ENCODE measurements at regions not wholly inside any gene's neighbourhood (a gene's known extent, or its start where the extent isn't known, plus 50 kb on each side); places are given as distances from the start of the nearest gene placed in this dataset.
"Not testable (repeated sequence)": the region's sequence is repeated elsewhere in the genome, so short reads cannot be mapped to it uniquely, and the experiment has no call there.

DNA sequence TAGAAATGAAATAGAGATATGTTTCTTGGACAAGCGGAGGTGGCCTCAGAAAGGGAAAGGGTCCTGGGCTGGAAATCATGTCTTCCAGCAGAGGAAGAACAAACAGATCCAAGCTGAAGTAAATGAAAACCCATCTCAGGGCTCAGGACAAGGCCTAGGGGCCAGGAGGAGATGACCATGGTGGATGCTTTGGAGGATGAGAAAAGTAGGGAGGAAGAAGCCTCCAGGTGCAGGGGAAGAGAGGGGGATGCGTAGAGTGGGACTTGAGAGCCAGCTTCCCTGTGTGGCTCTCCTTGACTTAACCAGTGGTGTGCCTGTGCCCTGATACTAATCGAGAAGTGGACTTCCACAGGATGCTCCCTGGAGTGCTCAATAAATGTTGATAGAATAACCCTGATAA lies 203.2 kb downstream of the FAM43A start:
- no peak for ATAC-seq (ENCODE audit: insufficient number of reproducible peaks, low FRiP score, low read depth)
- Histone ChIP-seq H3K27ac (no peak overlapping the region), H3K9me3 (peaks cover 7% of the 10 kb centered on the region), H3K36me3 (no peaks in the 10 kb centered on the region), H3K4me1 (ENCODE audit: control insufficient read depth in 1 of 2, low read depth in 2 of 2) (no peaks in the 10 kb centered on the region), H3K27me3 (replicated peaks; ENCODE audit: insufficient read depth) (no peaks in the 10 kb centered on the region), H3K4me3 (no peak overlapping the region)
- DNase-seq (ENCODE audit: low spot score): no peak
- TF ChIP-seq, protein P1, sequence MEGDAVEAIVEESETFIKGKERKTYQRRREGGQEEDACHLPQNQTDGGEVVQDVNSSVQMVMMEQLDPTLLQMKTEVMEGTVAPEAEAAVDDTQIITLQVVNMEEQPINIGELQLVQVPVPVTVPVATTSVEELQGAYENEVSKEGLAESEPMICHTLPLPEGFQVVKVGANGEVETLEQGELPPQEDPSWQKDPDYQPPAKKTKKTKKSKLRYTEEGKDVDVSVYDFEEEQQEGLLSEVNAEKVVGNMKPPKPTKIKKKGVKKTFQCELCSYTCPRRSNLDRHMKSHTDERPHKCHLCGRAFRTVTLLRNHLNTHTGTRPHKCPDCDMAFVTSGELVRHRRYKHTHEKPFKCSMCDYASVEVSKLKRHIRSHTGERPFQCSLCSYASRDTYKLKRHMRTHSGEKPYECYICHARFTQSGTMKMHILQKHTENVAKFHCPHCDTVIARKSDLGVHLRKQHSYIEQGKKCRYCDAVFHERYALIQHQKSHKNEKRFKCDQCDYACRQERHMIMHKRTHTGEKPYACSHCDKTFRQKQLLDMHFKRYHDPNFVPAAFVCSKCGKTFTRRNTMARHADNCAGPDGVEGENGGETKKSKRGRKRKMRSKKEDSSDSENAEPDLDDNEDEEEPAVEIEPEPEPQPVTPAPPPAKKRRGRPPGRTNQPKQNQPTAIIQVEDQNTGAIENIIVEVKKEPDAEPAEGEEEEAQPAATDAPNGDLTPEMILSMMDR (IDR thresholded peaks at IDR 0.05): no peak

DNA sequence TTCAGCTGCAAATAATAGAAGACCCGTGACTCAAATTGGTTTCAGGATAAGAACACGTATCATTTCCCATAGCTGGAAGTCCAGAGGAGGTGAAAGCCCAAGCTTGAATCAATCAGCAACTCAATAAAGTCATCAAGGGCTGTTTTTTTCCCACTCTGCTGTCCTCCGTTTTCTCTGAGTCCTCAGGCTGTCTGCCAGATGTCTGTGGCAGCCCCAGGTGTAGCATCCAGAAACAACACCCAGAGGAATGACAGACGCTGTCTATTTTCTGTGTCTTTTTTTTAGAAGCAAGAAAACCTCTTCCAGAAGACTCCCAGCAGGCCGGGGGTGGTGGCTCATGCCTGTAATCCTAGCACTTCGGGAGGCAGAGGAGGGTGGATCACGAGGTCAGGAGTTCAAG lies 204.4 kb downstream of the FAM43A start:
- Histone ChIP-seq H3K4me1 (ENCODE audit: control insufficient read depth in 1 of 2, low read depth in 2 of 2) (no peaks in the 10 kb centered on the region), H3K27ac (no peak overlapping the region), H3K36me3 (no peaks in the 10 kb centered on the region), H3K9me3 (no peaks in the 10 kb centered on the region), H3K4me3 (no peak overlapping the region), H3K27me3 (replicated peaks; ENCODE audit: insufficient read depth) (no peaks in the 10 kb centered on the region)
- DNase-seq (ENCODE audit: low spot score) (no peak), ATAC-seq (ENCODE audit: insufficient number of reproducible peaks, low FRiP score, low read depth) (no peak)
- TF ChIP-seq, protein P1 (IDR thresholded peaks at IDR 0.05): no peak

DNA sequence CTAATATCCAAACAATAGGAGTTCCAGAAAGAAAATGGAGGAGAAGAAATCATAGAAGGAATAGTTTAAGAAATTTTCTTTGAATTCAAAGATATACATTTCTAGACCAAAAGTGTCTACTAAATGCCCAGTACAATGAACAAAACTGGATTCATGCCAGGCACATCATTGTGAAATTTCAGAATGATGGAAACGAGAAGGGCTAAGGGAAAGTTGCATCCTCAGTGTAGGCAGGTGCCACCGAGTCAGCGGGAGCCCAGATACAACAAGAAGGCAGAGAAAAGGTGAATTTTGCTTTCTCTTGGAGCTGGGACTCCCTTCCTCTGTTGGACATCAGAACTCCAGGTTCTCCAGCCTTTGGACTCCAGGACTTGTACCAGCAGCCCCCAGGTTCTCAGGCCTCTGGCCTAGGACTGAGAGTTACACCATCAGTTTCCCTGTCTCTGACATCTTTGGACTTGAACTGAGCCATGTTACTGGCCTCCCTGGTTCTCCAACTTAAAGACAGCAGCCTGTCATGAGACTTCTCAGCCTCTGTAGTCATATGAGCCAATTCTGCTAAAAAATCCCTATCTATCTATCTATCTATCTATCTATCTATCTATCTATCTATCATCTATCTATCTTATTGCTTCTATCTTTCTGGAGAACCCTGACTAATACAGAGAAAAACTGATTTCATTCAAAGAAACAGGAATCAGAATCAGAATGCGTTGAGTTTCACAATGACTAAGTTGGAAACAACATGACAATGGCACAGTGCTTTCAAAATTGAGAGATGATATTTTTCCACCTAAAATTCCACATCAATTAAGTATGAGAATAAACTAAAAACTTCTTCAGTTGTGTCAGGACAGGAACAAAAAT lies 207.7 kb downstream of the FAM43A start:
- Histone ChIP-seq H3K27ac (no peak overlapping the region), H3K4me1 (ENCODE audit: control insufficient read depth in 1 of 2, low read depth in 2 of 2) (no peaks in the 10 kb centered on the region), H3K9me3 (no peaks in the 10 kb centered on the region), H3K27me3 (replicated peaks; ENCODE audit: insufficient read depth) (no peaks in the 10 kb centered on the region), H3K4me3 (no peak overlapping the region), H3K36me3 (no peaks in the 10 kb centered on the region)
- ATAC-seq (ENCODE audit: insufficient number of reproducible peaks, low FRiP score, low read depth) (no peak), DNase-seq (ENCODE audit: low spot score) (no peak)
- TF ChIP-seq, protein P1 (IDR thresholded peaks at IDR 0.05): no peak

DNA sequence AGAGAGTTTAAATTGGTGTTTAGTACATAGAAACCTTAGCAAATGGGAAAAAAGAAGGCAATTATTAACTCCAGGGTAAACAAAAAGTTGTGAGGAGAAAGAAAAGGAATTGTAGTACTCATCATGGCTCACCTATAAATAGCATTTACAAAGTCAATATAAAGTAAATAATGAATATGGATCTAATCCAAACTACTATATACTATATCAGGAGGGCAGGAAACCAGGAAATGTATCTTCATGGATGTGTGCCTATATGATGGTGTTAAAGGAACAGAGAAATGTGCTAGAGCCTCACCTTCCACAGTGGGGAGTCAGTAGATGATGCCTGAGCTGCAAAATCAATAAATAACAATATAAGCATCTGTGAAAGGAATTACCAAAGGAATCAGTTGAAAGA lies 208.9 kb downstream of the FAM43A start:
- ATAC-seq (ENCODE audit: insufficient number of reproducible peaks, low FRiP score, low read depth) (no peak), DNase-seq (ENCODE audit: low spot score) (no peak)
- no peaks in the 10 kb centered on the region for H3K9me3 ChIP-seq
- no peaks in the 10 kb centered on the region for H3K4me1 ChIP-seq (ENCODE audit: control insufficient read depth in 1 of 2, low read depth in 2 of 2)
- TF ChIP-seq, protein P1 (IDR thresholded peaks at IDR 0.05): no peak
- no peaks in the 10 kb centered on the region for H3K27me3 ChIP-seq (replicated peaks; ENCODE audit: insufficient read depth)
- no peak overlapping the region for H3K27ac ChIP-seq
- no peaks in the 10 kb centered on the region for H3K36me3 ChIP-seq
- H3K4me3 ChIP-seq: no peak overlapping the region

DNA sequence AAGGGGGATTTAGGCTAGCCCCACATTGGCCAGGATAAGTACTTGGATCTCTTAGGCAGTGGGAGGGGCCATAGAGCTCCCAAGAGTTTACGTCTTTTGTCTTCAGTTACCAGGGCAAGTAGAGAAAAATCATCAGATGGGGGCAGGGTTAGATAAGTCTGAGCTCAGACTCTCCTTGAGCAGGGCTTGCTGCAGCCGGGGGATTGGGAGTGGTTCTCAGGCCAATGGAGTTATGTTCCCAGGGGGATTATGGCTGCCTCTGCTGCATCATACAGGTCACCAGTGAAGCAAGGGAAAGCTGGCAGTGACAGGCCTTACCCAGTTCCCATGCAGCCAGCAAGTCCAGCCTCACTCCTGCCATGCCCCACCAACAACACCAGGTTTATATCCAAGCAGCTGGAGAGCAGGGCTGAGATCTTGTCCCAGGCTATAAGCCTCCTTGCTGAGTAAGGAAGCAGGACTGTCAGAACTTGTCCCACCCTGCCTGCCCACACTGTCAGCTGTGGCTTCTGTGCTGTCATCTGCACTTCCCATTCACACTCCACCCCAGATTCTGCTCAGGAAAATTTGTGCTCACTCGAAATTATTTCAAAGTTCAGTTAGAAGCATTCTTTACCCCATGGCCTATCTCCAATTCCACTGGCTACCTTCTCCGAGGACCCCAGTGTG lies 215.3 kb downstream of the FAM43A start:
- TF ChIP-seq, protein P1 (IDR thresholded peaks at IDR 0.05): no peak
- Histone ChIP-seq H3K4me1 (ENCODE audit: control insufficient read depth in 1 of 2, low read depth in 2 of 2) (no peaks in the 10 kb centered on the region), H3K4me3 (no peak overlapping the region), H3K9me3 (peaks cover 3% of the 10 kb centered on the region), H3K27ac (no peak overlapping the region), H3K27me3 (replicated peaks; ENCODE audit: insufficient read depth) (no peaks in the 10 kb centered on the region), H3K36me3 (no peaks in the 10 kb centered on the region)
- DNase-seq (ENCODE audit: low spot score): no peak
- ATAC-seq (ENCODE audit: insufficient number of reproducible peaks, low FRiP score, low read depth): no peak

DNA sequence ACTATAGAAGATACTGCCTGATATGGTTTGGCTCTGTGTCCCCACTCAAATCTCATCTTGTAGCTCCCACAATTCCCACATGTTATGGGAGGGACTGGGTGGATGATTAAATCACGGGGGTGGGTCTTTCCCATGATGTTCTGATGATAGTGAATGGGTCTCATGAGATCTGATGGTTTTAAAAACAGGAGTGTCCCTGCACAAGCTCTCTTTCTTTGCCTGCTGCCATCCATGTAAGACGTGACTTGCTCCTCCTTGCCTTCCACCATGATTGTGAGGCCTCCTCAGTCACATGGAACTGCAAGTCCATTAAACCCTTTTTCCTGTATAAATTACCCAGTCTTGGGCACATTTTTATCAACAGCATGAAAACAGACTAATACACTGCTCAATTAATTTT lies 217.8 kb downstream of the FAM43A start:
- not testable (repeated sequence) for ATAC-seq (ENCODE audit: insufficient number of reproducible peaks, low FRiP score, low read depth); H3K4me3 ChIP-seq; DNase-seq (ENCODE audit: low spot score); H3K4me1 ChIP-seq (ENCODE audit: control insufficient read depth in 1 of 2, low read depth in 2 of 2); H3K9me3 ChIP-seq; H3K27ac ChIP-seq; H3K36me3 ChIP-seq; H3K27me3 ChIP-seq (replicated peaks; ENCODE audit: insufficient read depth)

DNA sequence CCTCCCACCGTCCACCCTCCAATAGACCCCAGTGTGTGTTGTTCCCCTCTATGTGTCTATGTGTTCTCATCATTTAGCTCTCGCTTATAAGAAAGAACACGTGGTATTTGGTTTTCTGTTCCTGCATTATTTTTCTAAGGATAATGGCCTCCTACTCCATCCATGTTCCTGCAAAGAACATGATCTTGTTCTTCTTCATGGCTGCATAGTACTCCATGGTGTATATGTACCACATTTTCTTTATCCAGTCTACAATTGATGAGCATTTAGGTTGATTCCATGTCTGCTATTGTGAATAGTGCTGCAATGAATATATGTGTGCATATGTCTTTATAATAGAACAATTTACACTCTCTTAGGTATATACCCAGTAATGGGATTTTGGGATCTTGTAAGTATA lies 219.3 kb downstream of the FAM43A start:
- not testable (repeated sequence) for H3K36me3 ChIP-seq; H3K4me1 ChIP-seq (ENCODE audit: control insufficient read depth in 1 of 2, low read depth in 2 of 2); H3K4me3 ChIP-seq; ATAC-seq (ENCODE audit: insufficient number of reproducible peaks, low FRiP score, low read depth); H3K27ac ChIP-seq; DNase-seq (ENCODE audit: low spot score); H3K9me3 ChIP-seq; H3K27me3 ChIP-seq (replicated peaks; ENCODE audit: insufficient read depth)

Measured in thoracic aorta (tissue), 2 donors.